HCT116 (cell line): ENCODE measurements at regions not wholly inside any gene's neighbourhood (a gene's known extent, or its start where the extent isn't known, plus 50 kb on each side); places are given as distances from the start of the nearest gene placed in this dataset.

Source experiments
- ATAC-seq: fragments of 200-7000 bp; cut with Tn5 transposase; 2 replicates; pipeline ENCODE4 v1.9.1; 2020; ENCODE audit warnings: mild to moderate bottlenecking, moderate library complexity
- BruUV-seq: library from RNA; stranded (reverse); fragments of 400-500 nt; replicated peaks from 2 replicates; lab custom pipeline; 2021; lab: Mats Ljungman, UMichigan
- CTCF ChIA-PET: fragments of 300-600 bp; sonication (Branson Sonifier 250); formaldehyde crosslinking; loops from one replicate; lab custom pipeline; 2021; ENCODE audit warnings: antibody characterized with exemption; lab: Charles Lee
- POLR2A ChIA-PET: fragments of 300-600, 350-600 bp; sonication (Branson Sonifier 250); formaldehyde crosslinking; loops from one replicate; lab custom pipeline; 2021; ENCODE audit warnings: antibody characterized with exemption; lab: Charles Lee
- RAD21 ChIA-PET, 2 experiments: fragments of 300-600 bp; sonication (Branson Sonifier 250); formaldehyde crosslinking; loops; one replicate each; lab custom pipeline; 2023; ENCODE audit warnings: low total read pairs in 2 of 2; ENCODE audit not compliant: uncharacterized antibody in 2 of 2, unreplicated experiment in 2 of 2, low non-redundant PET in 1 of 2; lab: Charles Lee
- DNase-seq: peaks from one replicate; pipeline ENCODE4 v3.0.0-alpha.2; 2010; ENCODE audit warnings: low read depth, low spot score
- H2AFZ ChIP-seq: fragments of 200-600 bp; shearing (Covaris generic), sonication (generic); 2 replicates; pipeline ENCODE4 v1.6.1; 2017; ENCODE audit warnings: low read depth, mixed run types, mixed read lengths, antibody characterized with exemption, low read length; ENCODE audit not compliant: poor library complexity, severe bottlenecking
- H3K27ac ChIP-seq: 2 replicates; pipeline ENCODE4 v1.5.1; 2012; ENCODE audit warnings: low read depth, low read length
- H3K27me3 ChIP-seq: fragments of 200-600 bp; sonication (generic); 2 replicates; pipeline ENCODE4 v1.6.1; 2016; ENCODE audit warnings: mixed run types, low read length, mixed read lengths; ENCODE audit not compliant: insufficient read depth
- H3K36me3 ChIP-seq, 2 experiments: fragments of 200-500 bp in 1 of 2; fragments of 200-600 bp in 1 of 2; sonication (Bioruptor generic) in 1 of 2; sonication (generic) in 1 of 2; 2 replicates each; pipeline versions ENCODE4 v1.5.1 to v1.6.1; 2014 to 2016; ENCODE audit warnings: low read length in 2 of 2, inconsistent platforms in 1 of 2, mixed read lengths in 1 of 2, mixed run types in 1 of 2; ENCODE audit not compliant: insufficient read depth in 2 of 2, control insufficient read depth in 1 of 2
- H3K4me1 ChIP-seq, 2 experiments: fragments of 200-600 bp in 1 of 2; sonication (generic) in 1 of 2; 2 replicates each; pipeline versions ENCODE4 v1.5.1 to v1.6.1; 2012 to 2017; ENCODE audit warnings: low read length in 2 of 2, inconsistent platforms in 1 of 2, mild to moderate bottlenecking in 1 of 2, mixed read lengths in 1 of 2, mixed run types in 1 of 2, moderate library complexity in 1 of 2; ENCODE audit not compliant: insufficient read depth in 2 of 2, control insufficient read depth in 1 of 2
- H3K4me2 ChIP-seq: fragments of 200-600 bp; sonication (generic); 2 replicates; pipeline ENCODE4 v1.6.1; 2017; ENCODE audit warnings: mixed run types, low read length, mixed read lengths
- H3K4me3 ChIP-seq, 2 experiments: fragments of 200-600 bp in 1 of 2; sonication (generic) in 1 of 2; replicated peaks in 1 of 2; 2 replicates each; pipeline ENCODE4 v1.5.1; 2011 to 2016; ENCODE audit warnings: low read length in 2 of 2, control low read depth in 1 of 2, low read depth in 1 of 2, mild to moderate bottlenecking in 1 of 2, mixed read lengths in 1 of 2, mixed run types in 1 of 2
- H3K79me2 ChIP-seq: fragments of 200-600 bp; sonication (generic); 2 replicates; pipeline ENCODE4 v1.6.1; 2017; ENCODE audit warnings: mild to moderate bottlenecking, mixed run types, low read length, moderate library complexity, mixed read lengths; ENCODE audit not compliant: insufficient read depth
- H3K9ac ChIP-seq: fragments of 200-600 bp; sonication (generic); 2 replicates; pipeline ENCODE4 v1.6.1; 2016; ENCODE audit warnings: low read length, mixed read lengths
- H3K9me2 ChIP-seq: fragments of 200-600 bp; sonication (generic), shearing (Covaris generic); 2 replicates; pipeline ENCODE4 v1.6.1; 2017; ENCODE audit warnings: mixed run types, mild to moderate bottlenecking, moderate library complexity; ENCODE audit not compliant: insufficient read depth
- H3K9me3 ChIP-seq, 2 experiments: fragments of 200-500 bp in 1 of 2; fragments of 200-600 bp in 1 of 2; sonication (Bioruptor generic) in 1 of 2; sonication (generic) in 1 of 2; 2 replicates each; pipeline ENCODE4 v1.6.1; 2014 to 2017; ENCODE audit warnings: low read length in 2 of 2, mixed read lengths in 2 of 2, inconsistent platforms in 1 of 2, low read depth in 1 of 2, mild to moderate bottlenecking in 1 of 2, mixed run types in 1 of 2, moderate library complexity in 1 of 2; ENCODE audit not compliant: control insufficient read depth in 1 of 2, insufficient read depth in 1 of 2
- H4K20me1 ChIP-seq: fragments of 200-600 bp; sonication (generic), shearing (Covaris generic); 2 replicates; pipeline ENCODE4 v1.6.1; 2017; ENCODE audit warnings: mixed run types, mild to moderate bottlenecking, moderate library complexity; ENCODE audit not compliant: insufficient read depth
- EGR1 ChIP-seq: IDR thresholded peaks from 2 replicates; pipeline ENCODE4 v1.6.1; 2012; ENCODE audit warnings: low read depth
- EZH2 ChIP-seq: fragments of 200-600 bp; sonication (generic); IDR thresholded peaks from 2 replicates; pipeline ENCODE4 v1.6.1; 2017; ENCODE audit warnings: antibody characterized with exemption, mixed run types
- EZH2phosphoT487 ChIP-seq: fragments of 200-600 bp; IDR thresholded peaks from 2 replicates; pipeline ENCODE4 v1.6.1; 2018; ENCODE audit warnings: antibody characterized with exemption, borderline replicate concordance
- JUND ChIP-seq: IDR thresholded peaks from 2 replicates; pipeline ENCODE4 v1.6.1; 2012
- POLR2A ChIP-seq: IDR thresholded peaks from 2 replicates; pipeline ENCODE4 v1.7.0; 2011; ENCODE audit warnings: borderline replicate concordance; ENCODE audit not compliant: insufficient read depth, insufficient read length; ENCODE audit errors: extremely low read depth
- POLR2AphosphoS5 ChIP-seq: IDR thresholded peaks from 2 replicates; pipeline ENCODE4 v1.6.1; 2011; ENCODE audit warnings: mild to moderate bottlenecking, low read depth, low read length, moderate library complexity
- SRF ChIP-seq: IDR thresholded peaks from 2 replicates; pipeline ENCODE4 v1.6.1; 2012; ENCODE audit warnings: low read depth
- TCF7L2 ChIP-seq: IDR thresholded peaks from 2 replicates; pipeline ENCODE4 v1.7.0; 2011; ENCODE audit warnings: borderline replicate concordance, inconsistent platforms; ENCODE audit not compliant: insufficient read depth, insufficient read length; ENCODE audit errors: extremely low read depth
- intact Hi-C: fragments of 100-400 bp; cut with micrococcal nuclease; formaldehyde crosslinking; loops from 2 replicates; pipeline ENCODE4 v1.10.0; 2022
- TF ChIP-seq, protein P1 (sequence below), 3 experiments: fragments of 200-600 bp in 1 of 3; sonication (generic) in 1 of 3; IDR thresholded peaks in 2 of 3; conservative IDR thresholded peaks in 1 of 3; 2 replicates each; pipeline ENCODE4 v1.5.1; 2012 to 2017; ENCODE audit warnings: low read depth in 2 of 3, low read length in 2 of 3, antibody characterized with exemption in 1 of 3, borderline replicate concordance in 1 of 3, control low read depth in 1 of 3, mild to moderate bottlenecking in 1 of 3, mixed read lengths in 1 of 3, mixed run types in 1 of 3, moderate library complexity in 1 of 3; ENCODE audit not compliant: insufficient read depth in 1 of 3
- TF ChIP-seq, protein P2 (sequence below): IDR thresholded peaks from 2 replicates; pipeline ENCODE4 v1.6.1; 2012

DNA sequence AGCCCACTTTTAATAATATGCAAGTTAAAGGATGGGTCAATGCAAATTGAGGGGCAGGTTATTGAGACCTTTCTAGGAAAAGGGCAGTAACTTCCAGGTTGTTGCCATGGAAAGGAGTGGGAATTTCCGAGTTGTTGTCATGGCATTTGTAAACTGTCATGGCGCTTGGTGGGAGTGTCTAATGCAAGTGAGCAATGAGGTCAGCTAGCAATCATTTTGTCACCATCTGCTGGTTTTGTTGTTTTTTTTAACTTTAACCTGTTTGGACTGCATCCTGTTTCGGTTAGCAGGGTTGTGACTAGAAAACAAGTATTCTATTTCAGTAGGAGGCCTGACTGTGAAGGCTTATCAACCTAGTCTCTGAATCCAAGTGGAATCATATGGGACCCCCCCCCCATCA is 85.8 kb upstream of the TSPAN11 start:
- H3K9me2 ChIP-seq: no peaks in the 10 kb centered on the region
- H4K20me1 ChIP-seq: no peaks in the 10 kb centered on the region
- peaks cover 0 to 11% of the 10 kb centered on the region in 2 experiments; a peak in 2 of 4 replicates for H3K4me1 ChIP-seq
- no peak overlapping the region for H3K9ac ChIP-seq
- BruUV-seq: no TSS peak
- H3K36me3 ChIP-seq: no peaks in the 10 kb centered on the region
- no peaks in the 10 kb centered on the region for H3K9me3 ChIP-seq
- no peak overlapping the region for H2AFZ ChIP-seq
- H3K4me3 ChIP-seq: no peak overlapping the region
- RAD21 ChIA-PET: no interaction called here
- DNase-seq: no peak
- H3K27me3 ChIP-seq: no peaks in the 10 kb centered on the region
- no peaks in the 10 kb centered on the region for H3K79me2 ChIP-seq
- H3K4me2 ChIP-seq: no peak overlapping the region
- CTCF ChIA-PET: no interaction called here
- intact Hi-C loops: loop anchor here (10.0 kb wide), 1 partner anchor 794 kb away; no protein-coding TSS in a partner anchor
- H3K27ac ChIP-seq: no peak overlapping the region
- TF ChIP-seq, protein P1, sequence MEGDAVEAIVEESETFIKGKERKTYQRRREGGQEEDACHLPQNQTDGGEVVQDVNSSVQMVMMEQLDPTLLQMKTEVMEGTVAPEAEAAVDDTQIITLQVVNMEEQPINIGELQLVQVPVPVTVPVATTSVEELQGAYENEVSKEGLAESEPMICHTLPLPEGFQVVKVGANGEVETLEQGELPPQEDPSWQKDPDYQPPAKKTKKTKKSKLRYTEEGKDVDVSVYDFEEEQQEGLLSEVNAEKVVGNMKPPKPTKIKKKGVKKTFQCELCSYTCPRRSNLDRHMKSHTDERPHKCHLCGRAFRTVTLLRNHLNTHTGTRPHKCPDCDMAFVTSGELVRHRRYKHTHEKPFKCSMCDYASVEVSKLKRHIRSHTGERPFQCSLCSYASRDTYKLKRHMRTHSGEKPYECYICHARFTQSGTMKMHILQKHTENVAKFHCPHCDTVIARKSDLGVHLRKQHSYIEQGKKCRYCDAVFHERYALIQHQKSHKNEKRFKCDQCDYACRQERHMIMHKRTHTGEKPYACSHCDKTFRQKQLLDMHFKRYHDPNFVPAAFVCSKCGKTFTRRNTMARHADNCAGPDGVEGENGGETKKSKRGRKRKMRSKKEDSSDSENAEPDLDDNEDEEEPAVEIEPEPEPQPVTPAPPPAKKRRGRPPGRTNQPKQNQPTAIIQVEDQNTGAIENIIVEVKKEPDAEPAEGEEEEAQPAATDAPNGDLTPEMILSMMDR (IDR thresholded peaks at IDR 0.05 in 2 of 3, conservative IDR thresholded peaks at IDR 0.05 in 1 of 3; ENCODE audit: borderline replicate concordance in 1 of 3, insufficient read depth in 1 of 3, low read depth in 2 of 3, low read length in 2 of 3): no peak
- TF ChIP-seq JUND (no peak), POLR2A (no peak), POLR2AphosphoS5 (no peak), SRF (no peak), TCF7L2 (no peak), EGR1 (no peak), EZH2 (no peak), EZH2phosphoT487 (no peak)
- TF ChIP-seq, protein P2, sequence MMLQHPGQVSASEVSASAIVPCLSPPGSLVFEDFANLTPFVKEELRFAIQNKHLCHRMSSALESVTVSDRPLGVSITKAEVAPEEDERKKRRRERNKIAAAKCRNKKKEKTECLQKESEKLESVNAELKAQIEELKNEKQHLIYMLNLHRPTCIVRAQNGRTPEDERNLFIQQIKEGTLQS: no peak
- ATAC-seq: no peak
- POLR2A ChIA-PET: no interaction called here
